Body of pancreas (tissue), 4 donors: ENCODE measurements at regions not wholly inside any gene's neighbourhood (a gene's known extent, or its start where the extent isn't known, plus 50 kb on each side); places are given as distances from the start of the nearest gene placed in this dataset.

Source experiments
- POLR2A ChIP-seq, 3 donors: fragments of 450-650 bp; IDR thresholded peaks; one replicate each; pipeline ENCODE4 v1.6.1; 2016; ENCODE audit warnings: antibody characterized with exemption in 3 of 3, mild to moderate bottlenecking in 2 of 3
- TF ChIP-seq, protein P1 (sequence below), 7 experiments: fragments of 450-650 bp in 4 of 7; fragments of 200-600 bp in 3 of 7; sonication (generic) in 3 of 7; IDR thresholded peaks; one replicate each; pipeline ENCODE4 v1.5.1; 2016 to 2019; ENCODE audit warnings: antibody characterized with exemption in 7 of 7

DNA sequence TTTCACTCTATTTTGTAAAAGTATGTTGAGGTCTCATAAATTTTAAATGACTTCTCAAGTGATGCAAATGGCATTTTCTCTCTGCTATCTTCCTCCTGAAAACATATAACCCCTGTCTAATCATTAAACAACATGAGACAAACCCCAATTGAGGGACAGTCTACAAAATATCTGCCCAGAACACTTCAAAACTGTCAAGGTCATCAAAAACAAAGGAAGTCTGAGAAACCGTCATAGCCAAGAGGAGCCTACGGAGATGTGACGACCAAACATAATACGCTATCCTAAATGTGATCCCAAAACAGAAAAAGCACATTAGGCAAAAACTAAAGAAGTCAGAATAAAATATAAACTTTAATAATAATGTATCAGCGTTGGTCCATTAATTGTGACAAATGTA is 282.3 kb upstream of the SEMA3C start:
- TF ChIP-seq, protein P1, sequence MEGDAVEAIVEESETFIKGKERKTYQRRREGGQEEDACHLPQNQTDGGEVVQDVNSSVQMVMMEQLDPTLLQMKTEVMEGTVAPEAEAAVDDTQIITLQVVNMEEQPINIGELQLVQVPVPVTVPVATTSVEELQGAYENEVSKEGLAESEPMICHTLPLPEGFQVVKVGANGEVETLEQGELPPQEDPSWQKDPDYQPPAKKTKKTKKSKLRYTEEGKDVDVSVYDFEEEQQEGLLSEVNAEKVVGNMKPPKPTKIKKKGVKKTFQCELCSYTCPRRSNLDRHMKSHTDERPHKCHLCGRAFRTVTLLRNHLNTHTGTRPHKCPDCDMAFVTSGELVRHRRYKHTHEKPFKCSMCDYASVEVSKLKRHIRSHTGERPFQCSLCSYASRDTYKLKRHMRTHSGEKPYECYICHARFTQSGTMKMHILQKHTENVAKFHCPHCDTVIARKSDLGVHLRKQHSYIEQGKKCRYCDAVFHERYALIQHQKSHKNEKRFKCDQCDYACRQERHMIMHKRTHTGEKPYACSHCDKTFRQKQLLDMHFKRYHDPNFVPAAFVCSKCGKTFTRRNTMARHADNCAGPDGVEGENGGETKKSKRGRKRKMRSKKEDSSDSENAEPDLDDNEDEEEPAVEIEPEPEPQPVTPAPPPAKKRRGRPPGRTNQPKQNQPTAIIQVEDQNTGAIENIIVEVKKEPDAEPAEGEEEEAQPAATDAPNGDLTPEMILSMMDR (IDR thresholded peaks at IDR 0.05): no peak
- TF ChIP-seq POLR2A (IDR thresholded peaks at IDR 0.05): no peak
